B cell (primary cell): ENCODE measurements at regions not wholly inside any gene's neighbourhood (a gene's known extent, or its start where the extent isn't known, plus 50 kb on each side); places are given as distances from the start of the nearest gene placed in this dataset.
"Not testable (repeated sequence)": the region's sequence is repeated elsewhere in the genome, so short reads cannot be mapped to it uniquely, and the experiment has no call there.

Experiments
- ATAC-seq: fragments of 200-7000 bp; cut with Tn5 transposase; one replicate; pipeline ENCODE4 v1.10.0; 2021; ENCODE audit warnings: low read depth, mild to moderate bottlenecking, moderate number of reproducible peaks, moderate library complexity
- CTCF ChIA-PET: fragments of 350-600 bp; sonication (Branson Sonifier 250); formaldehyde crosslinking; loops from one replicate; lab custom pipeline; 2021; ENCODE audit warnings: antibody characterized with exemption, inconsistent platforms; lab: Charles Lee
- POLR2A ChIA-PET: fragments of 350-600 bp; sonication (Branson Sonifier 250); formaldehyde crosslinking; loops from one replicate; lab custom pipeline; 2021; ENCODE audit warnings: antibody characterized with exemption; lab: Charles Lee
- DNase-seq: peaks from one replicate; pipeline ENCODE4 v3.0.0; 2013
- H2AFZ ChIP-seq: 2 replicates; pipeline ENCODE4 v1.6.1; 2012; ENCODE audit warnings: mild to moderate bottlenecking, low read depth, low read length; ENCODE audit not compliant: insufficient read depth, poor library complexity, severe bottlenecking
- H3K27ac ChIP-seq, 2 donors: 1 replicate in 1 of 2; 2 replicates in 1 of 2; pipeline ENCODE4 v1.5.1; 2012 to 2013; ENCODE audit warnings: low read length in 2 of 2, mild to moderate bottlenecking in 2 of 2, moderate library complexity in 1 of 2
- H3K27me3 ChIP-seq, 4 experiments: fragments of 200-600 bp in 1 of 4; sonication (generic) in 1 of 4; replicated peaks in 1 of 4; 1 replicate in 2 of 4; 2 replicates in 2 of 4; pipeline versions ENCODE4 v1.6.1 to v1.7.0; 2013 to 2016; ENCODE audit warnings: low read length in 3 of 4, mild to moderate bottlenecking in 2 of 4, mixed read lengths in 1 of 4, moderate library complexity in 1 of 4; ENCODE audit not compliant: insufficient read depth in 4 of 4, control insufficient read depth in 3 of 4; ENCODE audit errors: control extremely low read depth in 1 of 4
- H3K36me3 ChIP-seq, 2 experiments: replicated peaks in 1 of 2; 1 replicate in 1 of 2; 2 replicates in 1 of 2; pipeline versions ENCODE4 v1.6.1 to v1.7.1; 2013; ENCODE audit warnings: low read length in 1 of 2; ENCODE audit not compliant: insufficient read depth in 2 of 2, control insufficient read depth in 1 of 2; ENCODE audit errors: control extremely low read depth in 1 of 2, extremely low read depth in 1 of 2
- H3K4me1 ChIP-seq, 2 donors: fragments of 200-600 bp in 1 of 2; sonication (generic) in 1 of 2; 1 replicate in 1 of 2; 2 replicates in 1 of 2; pipeline versions ENCODE4 v1.5.1 to v1.6.1; 2013 to 2017; ENCODE audit warnings: low read length in 2 of 2; ENCODE audit not compliant: control insufficient read depth in 2 of 2, insufficient read depth in 2 of 2
- H3K4me2 ChIP-seq: replicated peaks from 2 replicates; pipeline ENCODE3; 2012; ENCODE audit warnings: mild to moderate bottlenecking, low read depth, low read length; ENCODE audit not compliant: poor library complexity, severe bottlenecking
- H3K4me3 ChIP-seq, 5 experiments: fragments of 200-600 bp in 1 of 5; sonication (generic) in 1 of 5; 1 replicate in 3 of 5; 2 replicates in 2 of 5; pipeline versions ENCODE4 v1.5.1 to v1.7.0; 2011 to 2016; ENCODE audit warnings: low read length in 4 of 5, mild to moderate bottlenecking in 4 of 5, low read depth in 2 of 5, control low read depth in 1 of 5, moderate library complexity in 1 of 5; ENCODE audit not compliant: insufficient read depth in 1 of 5; ENCODE audit errors: control extremely low read depth in 1 of 5, extremely low read depth in 1 of 5
- H3K79me2 ChIP-seq: fragments of 200-600 bp; sonication (generic); one replicate; pipeline ENCODE4 v1.6.0; 2016; ENCODE audit warnings: low read length; ENCODE audit not compliant: control insufficient read depth, insufficient read depth
- H3K9ac ChIP-seq: fragments of 200-600 bp; sonication (generic); 2 replicates; pipeline ENCODE4 v1.6.1; 2017; ENCODE audit warnings: mild to moderate bottlenecking, low read length, moderate library complexity
- H3K9me3 ChIP-seq, 3 donors: one replicate each; pipeline versions ENCODE4 v1.6.1 to v1.7.1; 2013; ENCODE audit warnings: low read length in 2 of 3; ENCODE audit not compliant: control insufficient read depth in 2 of 3, insufficient read depth in 1 of 3; ENCODE audit errors: control extremely low read depth in 1 of 3
- H4K20me1 ChIP-seq: 2 replicates; pipeline ENCODE4 v1.6.0; 2012; ENCODE audit warnings: mild to moderate bottlenecking, low read length; ENCODE audit not compliant: insufficient read depth, control insufficient read depth, poor library complexity, severe bottlenecking
- H3K27ac Mint-ChIP-seq: one replicate; pipeline ENCODE4 v1.8.0; 2021; ENCODE audit warnings: mixed read lengths
- H3K27me3 Mint-ChIP-seq: one replicate; pipeline ENCODE4 v1.8.0; 2021; ENCODE audit warnings: mixed read lengths
- H3K4me1 Mint-ChIP-seq: one replicate; pipeline ENCODE4 v1.8.0; 2021; ENCODE audit warnings: mixed read lengths
- H3K4me3 Mint-ChIP-seq: one replicate; pipeline ENCODE4 v1.8.0; 2021; ENCODE audit warnings: mixed read lengths
- H3K9me3 Mint-ChIP-seq: one replicate; pipeline ENCODE4 v1.8.0; 2022; ENCODE audit warnings: mixed read lengths; ENCODE audit not compliant: insufficient read depth
- EZH2 ChIP-seq: IDR thresholded peaks from 2 replicates; pipeline ENCODE4 v1.6.1; 2012; ENCODE audit warnings: borderline replicate concordance, low read depth, mild to moderate bottlenecking, moderate library complexity, low read length; ENCODE audit not compliant: insufficient read depth, poor library complexity, severe bottlenecking
- WGBS: methylation state at CpG from one replicate; pipeline ENCODE4 v1.1.5; 2013; ENCODE audit warnings: missing lambda C conversion rate; ENCODE audit not compliant: insufficient coverage; 5-methylcytosine and 5-hydroxymethylcytosine counted together
- intact Hi-C: fragments of 100-400 bp; cut with micrococcal nuclease; formaldehyde crosslinking; loops from one replicate; pipeline ENCODE4 v1.10.0; 2022
- TF ChIP-seq, protein P1 (sequence below): fragments of 200-600 bp; IDR thresholded peaks from one replicate; pipeline ENCODE4 v1.8.0; 2022; ENCODE audit warnings: antibody characterized with exemption, mild to moderate bottlenecking

DNA sequence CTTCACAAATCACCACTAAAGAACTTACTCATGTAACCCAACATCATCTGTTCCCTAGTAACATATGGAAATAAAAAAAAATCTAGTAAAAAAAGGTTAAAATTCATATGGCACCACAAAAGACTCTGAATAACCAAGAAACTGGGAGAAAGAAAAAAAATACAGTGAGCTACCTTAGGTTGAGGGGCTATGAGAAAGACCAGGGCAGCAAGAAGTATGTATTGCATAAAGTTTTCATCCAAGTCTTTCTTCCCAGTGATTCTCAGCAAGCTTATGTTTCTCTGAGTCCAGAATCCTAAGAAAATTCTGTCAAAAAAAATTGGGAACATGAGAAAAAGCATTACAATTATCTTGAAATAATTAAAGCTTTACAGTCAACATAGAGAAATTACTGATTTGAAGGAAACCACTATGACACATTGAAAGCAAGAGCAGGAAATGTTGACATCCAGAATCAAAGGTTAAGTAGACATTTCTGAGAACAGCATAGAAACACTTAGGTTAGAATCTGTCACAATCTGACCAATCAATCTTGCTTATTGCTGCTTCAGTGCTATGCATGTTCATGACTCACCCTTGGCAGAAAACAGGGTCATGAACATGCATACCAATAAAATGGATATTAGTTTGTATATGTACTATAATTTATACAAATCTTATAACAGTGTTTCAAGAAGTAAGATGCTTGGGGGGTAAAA, 494.0 kb upstream of the POT1 start:
- Histone ChIP-seq H2AFZ (no peak overlapping the region), H3K79me2 (no peaks in the 10 kb centered on the region), H3K27ac (no peak overlapping the region), H3K4me2 (no peak overlapping the region), H3K4me3 (no peak overlapping the region), H3K9ac (no peak overlapping the region), H4K20me1 (no peaks in the 10 kb centered on the region), H3K36me3 (no peaks in the 10 kb centered on the region), H3K27me3 (no peaks in the 10 kb centered on the region), H3K9me3 (peaks cover 0 to under 1% (median 0%) of the 10 kb centered on the region in 3 donors), H3K4me1 (no peaks in the 10 kb centered on the region)
- ChIA-PET CTCF (no interaction called here), POLR2A (no interaction called here)
- intact Hi-C loops, result no loop called here
- no peak overlapping the region for H3K4me3 Mint-ChIP-seq
- H3K4me1 Mint-ChIP-seq, result no peaks in the 10 kb centered on the region
- ATAC-seq (no peak), DNase-seq (no peak)
- H3K9me3 Mint-ChIP-seq, result no peaks in the 10 kb centered on the region
- H3K27me3 Mint-ChIP-seq, result no peaks in the 10 kb centered on the region
- TF ChIP-seq EZH2, result no peak
- TF ChIP-seq, protein P1, sequence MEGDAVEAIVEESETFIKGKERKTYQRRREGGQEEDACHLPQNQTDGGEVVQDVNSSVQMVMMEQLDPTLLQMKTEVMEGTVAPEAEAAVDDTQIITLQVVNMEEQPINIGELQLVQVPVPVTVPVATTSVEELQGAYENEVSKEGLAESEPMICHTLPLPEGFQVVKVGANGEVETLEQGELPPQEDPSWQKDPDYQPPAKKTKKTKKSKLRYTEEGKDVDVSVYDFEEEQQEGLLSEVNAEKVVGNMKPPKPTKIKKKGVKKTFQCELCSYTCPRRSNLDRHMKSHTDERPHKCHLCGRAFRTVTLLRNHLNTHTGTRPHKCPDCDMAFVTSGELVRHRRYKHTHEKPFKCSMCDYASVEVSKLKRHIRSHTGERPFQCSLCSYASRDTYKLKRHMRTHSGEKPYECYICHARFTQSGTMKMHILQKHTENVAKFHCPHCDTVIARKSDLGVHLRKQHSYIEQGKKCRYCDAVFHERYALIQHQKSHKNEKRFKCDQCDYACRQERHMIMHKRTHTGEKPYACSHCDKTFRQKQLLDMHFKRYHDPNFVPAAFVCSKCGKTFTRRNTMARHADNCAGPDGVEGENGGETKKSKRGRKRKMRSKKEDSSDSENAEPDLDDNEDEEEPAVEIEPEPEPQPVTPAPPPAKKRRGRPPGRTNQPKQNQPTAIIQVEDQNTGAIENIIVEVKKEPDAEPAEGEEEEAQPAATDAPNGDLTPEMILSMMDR, result no peak
- H3K27ac Mint-ChIP-seq, result no peak overlapping the region

DNA sequence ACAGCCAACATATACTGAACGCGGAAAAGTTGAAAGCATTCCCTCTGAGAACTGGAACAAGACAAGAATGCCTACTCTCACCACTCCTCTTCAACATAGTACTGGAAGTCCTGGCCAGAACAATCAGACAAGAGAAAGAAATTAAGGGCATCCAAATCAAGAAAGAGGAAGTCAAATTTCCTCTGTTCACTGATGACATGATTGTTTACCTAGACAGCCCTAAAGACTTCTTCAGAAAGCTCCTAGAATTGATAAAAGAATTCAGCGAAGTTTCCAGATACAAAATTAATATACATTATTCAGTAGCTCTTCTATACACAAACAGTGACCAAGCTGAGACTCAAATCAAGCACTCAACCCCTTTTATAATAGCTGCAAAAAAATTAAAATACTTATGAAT, 491.8 kb upstream of the POT1 start:
- ATAC-seq, H4K20me1 ChIP-seq, H3K27me3 Mint-ChIP-seq, H3K9ac ChIP-seq, H3K79me2 ChIP-seq, H3K9me3 Mint-ChIP-seq, H3K27me3 ChIP-seq, intact Hi-C loops, H3K27ac Mint-ChIP-seq, H3K9me3 ChIP-seq, CTCF ChIA-PET, H3K36me3 ChIP-seq, DNase-seq, H3K4me3 Mint-ChIP-seq, POLR2A ChIA-PET, H3K4me2 ChIP-seq, H2AFZ ChIP-seq, H3K27ac ChIP-seq, H3K4me1 Mint-ChIP-seq, H3K4me1 ChIP-seq, H3K4me3 ChIP-seq: not testable (repeated sequence)
- no CpG with 5 or more reads among the region's 3 CpGs for WGBS
